SK-N-SH treated with all-trans-retinoic acid at 6 μM for 48 hours (cell line): ENCODE measurements at regions not wholly inside any gene's neighbourhood (a gene's known extent, or its start where the extent isn't known, plus 50 kb on each side); places are given as distances from the start of the nearest gene placed in this dataset.

Experiments used
- ESRRG ChIP-seq: fragments of 250-450 bp; sonication (Bioruptor Pico); IDR thresholded peaks from 2 replicates; pipeline ENCODE4 v1.6.1; 2021; ENCODE audit warnings: mild to moderate bottlenecking
- TSHZ2 ChIP-seq: fragments of 250-450 bp; sonication (Bioruptor Pico); IDR thresholded peaks from 2 replicates; pipeline ENCODE4 v1.5.0; 2020; ENCODE audit warnings: mild to moderate bottlenecking, moderate library complexity

- TF ChIP-seq TSHZ2 (CRISPR knock-in tag): no peak
- TF ChIP-seq ESRRG (CRISPR knock-in tag): no peak
Measured at GRCh38 chr12:88299567-88300101, 157.5 kb downstream of the TMTC3 start.
